HL-60 (cell line): ENCODE measurements at regions not wholly inside any gene's neighbourhood (a gene's known extent, or its start where the extent isn't known, plus 50 kb on each side); places are given as distances from the start of the nearest gene placed in this dataset.

ENCODE experiments used
- GABPA ChIP-seq: IDR thresholded peaks from 2 replicates; pipeline ENCODE4 v1.6.1; 2012; ENCODE audit warnings: low read depth
- POLR2AphosphoS5 ChIP-seq: IDR thresholded peaks from 2 replicates; pipeline ENCODE4 v1.6.1; 2012; ENCODE audit warnings: low read depth
- SPI1 ChIP-seq: IDR thresholded peaks from 2 replicates; pipeline ENCODE4 v1.6.1; 2012; ENCODE audit warnings: low read depth, mild to moderate bottlenecking, borderline replicate concordance
- TF ChIP-seq, protein P1 (sequence below): IDR thresholded peaks from one replicate; pipeline ENCODE4 v1.5.1; 2011; ENCODE audit warnings: low read length, control low read depth, inconsistent platforms; ENCODE audit not compliant: insufficient read depth
- TF ChIP-seq, protein P2 (sequence below): IDR thresholded peaks from 2 replicates; pipeline ENCODE4 v1.6.1; 2012; ENCODE audit warnings: low read depth; ENCODE audit not compliant: insufficient replicate concordance

DNA sequence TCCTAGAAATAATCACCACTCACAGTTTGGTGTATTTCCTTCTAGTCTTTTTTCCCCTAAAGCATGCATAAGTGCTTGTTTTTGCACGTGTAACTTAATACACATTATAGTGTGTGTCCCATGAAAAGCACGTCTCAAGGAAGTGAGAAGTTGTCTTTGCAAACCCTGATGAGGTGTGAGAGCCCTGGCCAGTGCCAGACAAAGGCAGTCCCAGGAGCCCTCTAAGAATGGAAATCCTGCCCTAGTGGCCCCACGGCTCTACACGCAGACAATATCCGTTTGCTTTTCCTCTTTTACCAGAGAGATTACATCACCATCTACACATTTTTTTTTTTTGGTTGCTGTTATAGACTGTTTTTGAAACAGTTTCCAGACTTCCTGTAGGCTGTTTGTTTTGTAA is 85.5 kb upstream of the FZD10 start:
- TF ChIP-seq, protein P1, sequence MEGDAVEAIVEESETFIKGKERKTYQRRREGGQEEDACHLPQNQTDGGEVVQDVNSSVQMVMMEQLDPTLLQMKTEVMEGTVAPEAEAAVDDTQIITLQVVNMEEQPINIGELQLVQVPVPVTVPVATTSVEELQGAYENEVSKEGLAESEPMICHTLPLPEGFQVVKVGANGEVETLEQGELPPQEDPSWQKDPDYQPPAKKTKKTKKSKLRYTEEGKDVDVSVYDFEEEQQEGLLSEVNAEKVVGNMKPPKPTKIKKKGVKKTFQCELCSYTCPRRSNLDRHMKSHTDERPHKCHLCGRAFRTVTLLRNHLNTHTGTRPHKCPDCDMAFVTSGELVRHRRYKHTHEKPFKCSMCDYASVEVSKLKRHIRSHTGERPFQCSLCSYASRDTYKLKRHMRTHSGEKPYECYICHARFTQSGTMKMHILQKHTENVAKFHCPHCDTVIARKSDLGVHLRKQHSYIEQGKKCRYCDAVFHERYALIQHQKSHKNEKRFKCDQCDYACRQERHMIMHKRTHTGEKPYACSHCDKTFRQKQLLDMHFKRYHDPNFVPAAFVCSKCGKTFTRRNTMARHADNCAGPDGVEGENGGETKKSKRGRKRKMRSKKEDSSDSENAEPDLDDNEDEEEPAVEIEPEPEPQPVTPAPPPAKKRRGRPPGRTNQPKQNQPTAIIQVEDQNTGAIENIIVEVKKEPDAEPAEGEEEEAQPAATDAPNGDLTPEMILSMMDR = no peak
- no peak for TF ChIP-seq GABPA
- no peak for TF ChIP-seq POLR2AphosphoS5
- TF ChIP-seq, protein P2, sequence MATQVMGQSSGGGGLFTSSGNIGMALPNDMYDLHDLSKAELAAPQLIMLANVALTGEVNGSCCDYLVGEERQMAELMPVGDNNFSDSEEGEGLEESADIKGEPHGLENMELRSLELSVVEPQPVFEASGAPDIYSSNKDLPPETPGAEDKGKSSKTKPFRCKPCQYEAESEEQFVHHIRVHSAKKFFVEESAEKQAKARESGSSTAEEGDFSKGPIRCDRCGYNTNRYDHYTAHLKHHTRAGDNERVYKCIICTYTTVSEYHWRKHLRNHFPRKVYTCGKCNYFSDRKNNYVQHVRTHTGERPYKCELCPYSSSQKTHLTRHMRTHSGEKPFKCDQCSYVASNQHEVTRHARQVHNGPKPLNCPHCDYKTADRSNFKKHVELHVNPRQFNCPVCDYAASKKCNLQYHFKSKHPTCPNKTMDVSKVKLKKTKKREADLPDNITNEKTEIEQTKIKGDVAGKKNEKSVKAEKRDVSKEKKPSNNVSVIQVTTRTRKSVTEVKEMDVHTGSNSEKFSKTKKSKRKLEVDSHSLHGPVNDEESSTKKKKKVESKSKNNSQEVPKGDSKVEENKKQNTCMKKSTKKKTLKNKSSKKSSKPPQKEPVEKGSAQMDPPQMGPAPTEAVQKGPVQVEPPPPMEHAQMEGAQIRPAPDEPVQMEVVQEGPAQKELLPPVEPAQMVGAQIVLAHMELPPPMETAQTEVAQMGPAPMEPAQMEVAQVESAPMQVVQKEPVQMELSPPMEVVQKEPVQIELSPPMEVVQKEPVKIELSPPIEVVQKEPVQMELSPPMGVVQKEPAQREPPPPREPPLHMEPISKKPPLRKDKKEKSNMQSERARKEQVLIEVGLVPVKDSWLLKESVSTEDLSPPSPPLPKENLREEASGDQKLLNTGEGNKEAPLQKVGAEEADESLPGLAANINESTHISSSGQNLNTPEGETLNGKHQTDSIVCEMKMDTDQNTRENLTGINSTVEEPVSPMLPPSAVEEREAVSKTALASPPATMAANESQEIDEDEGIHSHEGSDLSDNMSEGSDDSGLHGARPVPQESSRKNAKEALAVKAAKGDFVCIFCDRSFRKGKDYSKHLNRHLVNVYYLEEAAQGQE = no peak
- TF ChIP-seq SPI1 = no peak
